Spleen (tissue), 11 donors: ENCODE measurements at regions not wholly inside any gene's neighbourhood (a gene's known extent, or its start where the extent isn't known, plus 50 kb on each side); places are given as distances from the start of the nearest gene placed in this dataset.

ENCODE experiments used
- DNase-seq: peaks from one replicate; pipeline ENCODE4 v3.0.0-alpha.2; 2020
- H3K27ac ChIP-seq, 8 donors: fragments of 200-600 bp; sonication (generic) in 7 of 8; 1 replicate in 4 of 8; 2 replicates in 4 of 8; pipeline versions ENCODE4 v1.5.0 to v1.8.0; 2016 to 2021; ENCODE audit warnings: inconsistent platforms in 4 of 8, mild to moderate bottlenecking in 4 of 8, moderate library complexity in 1 of 8
- H3K27me3 ChIP-seq, 7 donors: fragments of 200-600 bp; sonication (generic) in 6 of 7; replicated peaks in 1 of 7; 1 replicate in 4 of 7; 2 replicates in 3 of 7; pipeline versions ENCODE4 v1.5.0 to v1.8.0; 2016 to 2021; ENCODE audit warnings: inconsistent platforms in 3 of 7, mild to moderate bottlenecking in 1 of 7
- H3K36me3 ChIP-seq, 6 donors: fragments of 200-600 bp; sonication (generic) in 5 of 6; 1 replicate in 4 of 6; 2 replicates in 2 of 6; pipeline versions ENCODE4 v1.5.0 to v1.8.0; 2016 to 2021; ENCODE audit warnings: inconsistent platforms in 2 of 6
- H3K4me1 ChIP-seq, 6 donors: fragments of 200-600 bp; sonication (generic) in 5 of 6; 1 replicate in 3 of 6; 2 replicates in 3 of 6; pipeline versions ENCODE4 v1.5.0 to v1.8.0; 2016 to 2021; ENCODE audit warnings: inconsistent platforms in 3 of 6
- H3K4me3 ChIP-seq, 8 donors: fragments of 200-600 bp; sonication (generic) in 7 of 8; 1 replicate in 4 of 8; 2 replicates in 4 of 8; pipeline versions ENCODE4 v1.5.0 to v1.8.0; 2016 to 2021; ENCODE audit warnings: inconsistent platforms in 4 of 8, mild to moderate bottlenecking in 4 of 8, moderate library complexity in 2 of 8
- H3K9me3 ChIP-seq, 8 donors: fragments of 200-600 bp; sonication (generic) in 7 of 8; 1 replicate in 4 of 8; 2 replicates in 4 of 8; pipeline versions ENCODE4 v1.5.0 to v1.8.0; 2016 to 2021; ENCODE audit warnings: inconsistent platforms in 4 of 8
- POLR2A ChIP-seq, 3 donors: fragments of 450-650 bp; IDR thresholded peaks; one replicate each; pipeline ENCODE4 v1.5.1; 2017; ENCODE audit warnings: antibody characterized with exemption in 3 of 3, mild to moderate bottlenecking in 1 of 3
- POLR2AphosphoS5 ChIP-seq, 3 donors: sonication (generic); formaldehyde crosslinking; IDR thresholded peaks; one replicate each; pipeline ENCODE4 v1.5.1; 2017; ENCODE audit warnings: antibody characterized with exemption in 3 of 3
- WGBS, 5 donors: extraction: QIAGEN DNeasy Blood & Tissue Kit in 3 of 5; methylation state at CpG; one replicate each; pipeline versions ENCODE4 v1.1.5 to v1.1.7; 2013 to 2018; 5-methylcytosine and 5-hydroxymethylcytosine counted together
- intact Hi-C: fragments of 100-400 bp; cut with DNase I; formaldehyde crosslinking; loops from one replicate; pipeline ENCODE4 v1.15.0; 2023; ENCODE audit warnings: low total_unique reads
- TF ChIP-seq, protein P1 (sequence below), 11 experiments: fragments of 200-600 bp in 7 of 11; fragments of 450-650 bp in 4 of 11; sonication (generic) in 4 of 11; IDR thresholded peaks in 8 of 11; conservative IDR thresholded peaks in 3 of 11; 1 replicate in 7 of 11; 2 replicates in 4 of 11; pipeline versions ENCODE4 v1.4.0 to v1.8.0; 2016 to 2021; ENCODE audit warnings: antibody characterized with exemption in 11 of 11, inconsistent platforms in 4 of 11, mild to moderate bottlenecking in 1 of 11
- donor health status: healthy with polysubstance abuse.
- donor health status: DM: no; HTN: no; CAD: no; lungs with moderate emphysema.
- donor health status: DM: no; HTN: no; CAD: no.
- donor health status: Bipolar disorder and iron deficiency.
- donor health status: healthy.
- donor health status: DM: no; HTN: no; CAD: no.
- donor health status: DM: yes; HTN: yes; CAD: no.

DNA sequence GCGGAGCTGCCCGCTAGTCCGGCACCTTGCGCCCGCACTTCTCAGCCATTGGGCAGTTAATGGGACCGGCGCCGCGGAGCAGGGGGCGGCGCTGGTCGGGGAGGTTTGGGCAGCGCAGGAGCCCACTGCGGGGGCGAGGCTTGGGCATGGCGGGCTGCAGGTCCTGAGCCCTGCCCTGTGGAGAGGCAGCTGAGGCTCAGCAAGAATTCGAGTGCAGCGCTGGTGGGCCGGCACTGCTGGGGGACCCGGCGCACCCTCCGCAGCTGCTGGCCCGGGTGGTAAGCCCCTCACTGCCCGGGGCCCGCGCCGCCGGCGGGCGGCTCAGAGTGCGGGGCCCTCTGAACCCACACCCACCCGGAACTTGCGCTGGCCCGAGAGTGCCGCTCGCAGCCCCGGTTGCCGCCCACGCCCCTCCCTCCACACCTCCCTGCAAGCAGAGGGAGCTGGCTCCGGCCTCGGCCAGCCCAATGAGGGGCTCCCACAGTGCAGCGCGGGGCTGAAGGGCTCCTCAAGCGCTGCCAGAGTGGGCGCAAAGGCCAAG, 835.0 kb downstream of the TBL1XR1 start:
- peak; percentile 68 for DNase-seq
- WGBS, 5 donors: 85 to 95% (median 91%) methylated on average over 28 to 45 of the region's 45 CpGs
- no peak overlapping the region for H3K4me3 ChIP-seq
- no peaks in the 10 kb centered on the region for H3K27me3 ChIP-seq
- TF ChIP-seq, protein P1, sequence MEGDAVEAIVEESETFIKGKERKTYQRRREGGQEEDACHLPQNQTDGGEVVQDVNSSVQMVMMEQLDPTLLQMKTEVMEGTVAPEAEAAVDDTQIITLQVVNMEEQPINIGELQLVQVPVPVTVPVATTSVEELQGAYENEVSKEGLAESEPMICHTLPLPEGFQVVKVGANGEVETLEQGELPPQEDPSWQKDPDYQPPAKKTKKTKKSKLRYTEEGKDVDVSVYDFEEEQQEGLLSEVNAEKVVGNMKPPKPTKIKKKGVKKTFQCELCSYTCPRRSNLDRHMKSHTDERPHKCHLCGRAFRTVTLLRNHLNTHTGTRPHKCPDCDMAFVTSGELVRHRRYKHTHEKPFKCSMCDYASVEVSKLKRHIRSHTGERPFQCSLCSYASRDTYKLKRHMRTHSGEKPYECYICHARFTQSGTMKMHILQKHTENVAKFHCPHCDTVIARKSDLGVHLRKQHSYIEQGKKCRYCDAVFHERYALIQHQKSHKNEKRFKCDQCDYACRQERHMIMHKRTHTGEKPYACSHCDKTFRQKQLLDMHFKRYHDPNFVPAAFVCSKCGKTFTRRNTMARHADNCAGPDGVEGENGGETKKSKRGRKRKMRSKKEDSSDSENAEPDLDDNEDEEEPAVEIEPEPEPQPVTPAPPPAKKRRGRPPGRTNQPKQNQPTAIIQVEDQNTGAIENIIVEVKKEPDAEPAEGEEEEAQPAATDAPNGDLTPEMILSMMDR (IDR thresholded peaks at IDR 0.05 in 8 of 11, conservative IDR thresholded peaks at IDR 0.05 in 3 of 11): no peak
- TF ChIP-seq POLR2A (IDR thresholded peaks at IDR 0.05) (no peak), POLR2AphosphoS5 (IDR thresholded peaks at IDR 0.05) (no peak)
- no peaks in the 10 kb centered on the region for H3K36me3 ChIP-seq
- H3K27ac ChIP-seq: no peak overlapping the region
- intact Hi-C loops: no loop called here
- H3K9me3 ChIP-seq: peaks cover 0 to 13% (median 3%) of the 10 kb centered on the region in 8 donors
- no peaks in the 10 kb centered on the region for H3K4me1 ChIP-seq

DNA sequence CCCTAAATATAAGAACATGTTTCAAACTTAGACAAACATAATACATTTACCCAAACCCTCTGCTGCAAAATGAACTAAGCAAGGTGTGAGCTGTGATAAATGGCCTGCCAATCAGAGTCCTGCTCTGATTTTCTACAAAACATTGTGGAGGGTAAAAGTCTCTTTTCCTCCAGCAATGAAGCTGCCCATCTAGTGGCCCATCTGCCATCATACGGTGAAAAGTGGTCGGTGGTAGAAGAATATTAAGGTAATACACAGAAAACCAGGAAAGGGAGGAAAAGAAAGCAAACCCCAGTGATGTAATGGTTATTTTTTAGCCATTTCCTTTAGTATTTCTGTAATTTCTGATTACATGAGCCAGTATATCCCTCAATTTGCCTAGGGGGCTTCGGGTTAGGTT, 838.1 kb downstream of the TBL1XR1 start:
- peaks cover 0 to 22% (median 4%) of the 10 kb centered on the region in 8 donors for H3K9me3 ChIP-seq
- DNase-seq: no peak
- intact Hi-C loops: no loop called here
- WGBS, 5 donors: 55 to 85% (median 72%) methylated on average over 3 of the region's 3 CpGs
- no peak overlapping the region for H3K4me3 ChIP-seq
- no peaks in the 10 kb centered on the region for H3K27me3 ChIP-seq
- H3K36me3 ChIP-seq: no peaks in the 10 kb centered on the region
- H3K4me1 ChIP-seq: no peaks in the 10 kb centered on the region
- no peak for TF ChIP-seq POLR2A (IDR thresholded peaks at IDR 0.05)
- TF ChIP-seq, protein P1 (IDR thresholded peaks at IDR 0.05 in 8 of 11, conservative IDR thresholded peaks at IDR 0.05 in 3 of 11): no peak
- TF ChIP-seq POLR2AphosphoS5 (IDR thresholded peaks at IDR 0.05): no peak
- no peak overlapping the region for H3K27ac ChIP-seq

DNA sequence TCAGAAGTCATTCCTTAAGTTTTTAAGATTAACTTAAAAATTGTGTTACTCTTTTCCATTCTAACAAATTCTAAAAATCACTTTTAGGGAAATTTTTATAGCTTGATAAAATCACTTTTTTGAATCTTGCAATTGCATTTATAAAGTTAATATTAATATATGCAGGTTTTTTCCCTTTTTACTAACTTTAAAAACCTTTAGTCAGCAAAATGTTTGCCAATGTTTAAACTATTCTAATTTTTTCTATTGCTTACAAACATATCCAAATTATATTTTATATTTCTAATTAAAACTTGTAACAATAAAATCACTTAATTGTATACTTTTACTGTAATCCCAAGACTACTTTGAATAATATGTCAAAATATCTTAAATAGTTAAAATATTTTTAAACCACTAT, 839.4 kb downstream of the TBL1XR1 start:
- intact Hi-C loops: no loop called here
- Histone ChIP-seq H3K36me3 (no peaks in the 10 kb centered on the region), H3K27ac (no peak overlapping the region)

DNA sequence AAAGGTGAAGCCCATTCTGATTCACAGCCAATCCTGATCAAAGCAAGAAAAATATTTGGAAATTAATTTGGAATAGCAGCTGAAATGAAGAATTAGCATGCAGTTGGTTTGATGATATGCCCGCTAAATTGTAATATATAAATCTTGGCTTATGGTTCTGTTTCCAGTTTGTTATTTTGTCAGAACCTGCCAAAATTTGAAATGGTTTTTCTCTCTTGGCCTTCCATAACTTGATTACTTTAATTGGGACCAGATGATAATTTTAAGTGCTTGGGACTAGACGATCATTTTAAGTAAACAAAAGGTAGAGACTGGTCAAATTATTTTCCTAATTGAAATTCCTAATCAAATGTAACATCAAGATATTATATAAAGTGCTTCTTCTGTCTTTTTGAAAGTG, 842.4 kb downstream of the TBL1XR1 start:
- no peak overlapping the region for H3K27ac ChIP-seq
- H3K4me1 ChIP-seq: no peaks in the 10 kb centered on the region
- DNase-seq: no peak
- H3K27me3 ChIP-seq: no peaks in the 10 kb centered on the region
- peaks cover 0 to 9% (median 0%) of the 10 kb centered on the region in 8 donors for H3K9me3 ChIP-seq
- WGBS, 5 donors: 76 to 88% (median 83%) methylated on average over 2 of the region's 2 CpGs
- no peak for TF ChIP-seq POLR2A (IDR thresholded peaks at IDR 0.05)
- TF ChIP-seq, protein P1 (IDR thresholded peaks at IDR 0.05 in 8 of 11, conservative IDR thresholded peaks at IDR 0.05 in 3 of 11): no peak
- no peak for TF ChIP-seq POLR2AphosphoS5 (IDR thresholded peaks at IDR 0.05)
- no peak overlapping the region for H3K4me3 ChIP-seq
- intact Hi-C loops: no loop called here
- H3K36me3 ChIP-seq: no peaks in the 10 kb centered on the region

More for the DNA sequence above, 839.4 kb downstream of the TBL1XR1 start:
- H3K4me1 ChIP-seq: no peaks in the 10 kb centered on the region
- H3K9me3 ChIP-seq: peaks cover 0 to 22% (median 4%) of the 10 kb centered on the region in 8 donors
- no peak for TF ChIP-seq POLR2A (IDR thresholded peaks at IDR 0.05)
- no peak for TF ChIP-seq POLR2AphosphoS5 (IDR thresholded peaks at IDR 0.05)
- TF ChIP-seq, protein P1 (IDR thresholded peaks at IDR 0.05 in 8 of 11, conservative IDR thresholded peaks at IDR 0.05 in 3 of 11): no peak
- no peaks in the 10 kb centered on the region for H3K27me3 ChIP-seq
- no peak overlapping the region for H3K4me3 ChIP-seq
- no peak for DNase-seq
